Common myeloid progenitor, CD34-positive (primary cell): ENCODE measurements at regions not wholly inside any gene's neighbourhood (a gene's known extent, or its start where the extent isn't known, plus 50 kb on each side); places are given as distances from the start of the nearest gene placed in this dataset.

Source experiments
- CTCF ChIA-PET: fragments of 350-600 bp; sonication (Branson Sonifier 250); formaldehyde crosslinking; loops from one replicate; lab custom pipeline; 2021; ENCODE audit warnings: antibody characterized with exemption; lab: Charles Lee
- POLR2A ChIA-PET: fragments of 350-600 bp; sonication (Branson Sonifier 250); formaldehyde crosslinking; loops from one replicate; lab custom pipeline; 2021; ENCODE audit warnings: antibody characterized with exemption; lab: Charles Lee
- DNase-seq, 3 donors: peaks; one replicate each; pipeline versions ENCODE4 v3.0.0 to v3.0.0-alpha.2; 2013
- H3K27ac ChIP-seq, 2 experiments: 1 replicate in 1 of 2; 2 replicates in 1 of 2; pipeline ENCODE4 v1.7.0; 2013; ENCODE audit warnings: inconsistent platforms in 2 of 2, low read length in 2 of 2, mild to moderate bottlenecking in 2 of 2, low read depth in 1 of 2, moderate library complexity in 1 of 2; ENCODE audit not compliant: severe bottlenecking in 2 of 2, insufficient read depth in 1 of 2, poor library complexity in 1 of 2
- H3K27me3 ChIP-seq, 5 experiments: replicated peaks in 2 of 5; 1 replicate in 3 of 5; 2 replicates in 2 of 5; pipeline versions ENCODE4 v1.6.1 to v1.7.0; 2013; ENCODE audit warnings: low read length in 4 of 5, mild to moderate bottlenecking in 2 of 5, moderate library complexity in 2 of 5, inconsistent platforms in 1 of 5; ENCODE audit not compliant: insufficient read depth in 5 of 5, control insufficient read depth in 4 of 5
- H3K36me3 ChIP-seq, 4 experiments: 1 replicate in 2 of 4; 2 replicates in 2 of 4; pipeline versions ENCODE4 v1.6.1 to v1.7.0; 2013; ENCODE audit warnings: low read length in 3 of 4, control low read depth in 1 of 4, mild to moderate bottlenecking in 1 of 4; ENCODE audit not compliant: control insufficient read depth in 4 of 4, insufficient read depth in 4 of 4
- H3K4me1 ChIP-seq, 4 experiments: 1 replicate in 3 of 4; 2 replicates in 1 of 4; pipeline versions ENCODE4 v1.6.1 to v1.7.1; 2013; ENCODE audit warnings: low read length in 3 of 4, mild to moderate bottlenecking in 3 of 4, control low read depth in 1 of 4, inconsistent platforms in 1 of 4, moderate library complexity in 1 of 4; ENCODE audit not compliant: control insufficient read depth in 4 of 4, insufficient read depth in 4 of 4; ENCODE audit errors: control extremely low read depth in 1 of 4
- H3K4me3 ChIP-seq, 7 experiments: 1 replicate in 4 of 7; 2 replicates in 3 of 7; pipeline versions ENCODE4 v1.5.1 to v1.7.0; 2013; ENCODE audit warnings: mild to moderate bottlenecking in 7 of 7, low read length in 6 of 7, moderate library complexity in 6 of 7, inconsistent platforms in 2 of 7, low read depth in 2 of 7, control low read depth in 1 of 7; ENCODE audit not compliant: insufficient read depth in 4 of 7, control insufficient read depth in 1 of 7; ENCODE audit errors: extremely low read depth in 1 of 7
- H3K9me3 ChIP-seq, 5 experiments: 1 replicate in 4 of 5; 2 replicates in 1 of 5; pipeline versions ENCODE4 v1.6.1 to v1.7.1; 2013; ENCODE audit warnings: low read length in 4 of 5, mild to moderate bottlenecking in 2 of 5, inconsistent platforms in 1 of 5, low read depth in 1 of 5, moderate library complexity in 1 of 5; ENCODE audit not compliant: control insufficient read depth in 4 of 5, insufficient read depth in 2 of 5; ENCODE audit errors: control extremely low read depth in 1 of 5
- whole genome bisulfite sequencing: methylation state at CpG from one replicate; pipeline ENCODE4 v1.1.5; 2013; ENCODE audit not compliant: insufficient coverage; 5-methylcytosine and 5-hydroxymethylcytosine counted together

GRCh38 chr14:101249676-101250036, 311.6 kb upstream of the DIO3 start:
- no peak for DNase-seq
- CTCF ChIA-PET: no interaction called here
- WGBS: 95% methylated on average over 7 of the region's 8 CpGs
- H3K27ac ChIP-seq: no peak overlapping the region
- H3K4me1 ChIP-seq: peaks cover 0 to 14% (median 12%) of the 10 kb centered on the region in 4 experiments
- H3K27me3 ChIP-seq: peaks cover 0 to under 1% (median 0%) of the 10 kb centered on the region in 5 experiments
- no peaks in the 10 kb centered on the region for H3K36me3 ChIP-seq
- no peak overlapping the region for H3K4me3 ChIP-seq
- POLR2A ChIA-PET: no interaction called here
- peaks cover 0 to 4% (median 0%) of the 10 kb centered on the region in 5 experiments for H3K9me3 ChIP-seq

DNA sequence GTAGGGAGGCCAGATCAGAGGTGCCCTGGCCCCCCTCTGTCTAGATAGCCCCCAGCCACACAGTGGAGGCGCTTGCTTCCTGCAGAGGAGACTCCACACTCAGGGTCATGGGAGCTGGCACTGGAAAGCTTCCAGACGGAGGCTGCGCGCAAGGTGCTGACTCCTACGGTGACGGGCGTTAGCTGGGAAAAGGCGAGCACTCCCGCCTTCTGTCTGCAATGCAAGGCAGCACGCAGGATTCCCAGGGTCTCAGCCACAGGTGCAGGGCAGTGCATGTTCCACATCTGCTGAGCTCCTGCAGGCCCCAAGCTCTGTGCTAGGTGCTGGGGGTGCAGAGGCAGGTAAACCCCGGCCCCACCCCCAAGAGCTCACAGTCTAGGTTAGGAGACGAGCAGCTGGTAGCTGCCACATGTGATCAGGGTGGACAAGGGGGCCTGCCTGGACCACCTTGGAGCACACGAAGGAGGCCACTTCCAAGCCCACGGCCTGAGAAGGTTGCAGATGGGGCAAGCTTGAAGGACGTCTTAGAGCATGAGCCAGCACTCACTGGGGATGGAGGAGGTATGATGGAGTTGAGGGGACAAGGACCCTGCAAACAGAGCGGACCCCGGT, 310.9 kb upstream of the DIO3 start:
- WGBS: 92% methylated on average over 15 of the region's 17 CpGs
- Histone ChIP-seq H3K9me3 (peaks cover 0 to 4% (median 0%) of the 10 kb centered on the region in 5 experiments), H3K36me3 (no peaks in the 10 kb centered on the region), H3K27ac (no peak overlapping the region), H3K4me1 (peaks cover 0 to 14% (median 12%) of the 10 kb centered on the region in 4 experiments), H3K4me3 (no peak overlapping the region), H3K27me3 (peaks cover 0 to 3% (median 0%) of the 10 kb centered on the region in 5 experiments)
- CTCF ChIA-PET: no interaction called here
- POLR2A ChIA-PET: no interaction called here
- no peak for DNase-seq

DNA sequence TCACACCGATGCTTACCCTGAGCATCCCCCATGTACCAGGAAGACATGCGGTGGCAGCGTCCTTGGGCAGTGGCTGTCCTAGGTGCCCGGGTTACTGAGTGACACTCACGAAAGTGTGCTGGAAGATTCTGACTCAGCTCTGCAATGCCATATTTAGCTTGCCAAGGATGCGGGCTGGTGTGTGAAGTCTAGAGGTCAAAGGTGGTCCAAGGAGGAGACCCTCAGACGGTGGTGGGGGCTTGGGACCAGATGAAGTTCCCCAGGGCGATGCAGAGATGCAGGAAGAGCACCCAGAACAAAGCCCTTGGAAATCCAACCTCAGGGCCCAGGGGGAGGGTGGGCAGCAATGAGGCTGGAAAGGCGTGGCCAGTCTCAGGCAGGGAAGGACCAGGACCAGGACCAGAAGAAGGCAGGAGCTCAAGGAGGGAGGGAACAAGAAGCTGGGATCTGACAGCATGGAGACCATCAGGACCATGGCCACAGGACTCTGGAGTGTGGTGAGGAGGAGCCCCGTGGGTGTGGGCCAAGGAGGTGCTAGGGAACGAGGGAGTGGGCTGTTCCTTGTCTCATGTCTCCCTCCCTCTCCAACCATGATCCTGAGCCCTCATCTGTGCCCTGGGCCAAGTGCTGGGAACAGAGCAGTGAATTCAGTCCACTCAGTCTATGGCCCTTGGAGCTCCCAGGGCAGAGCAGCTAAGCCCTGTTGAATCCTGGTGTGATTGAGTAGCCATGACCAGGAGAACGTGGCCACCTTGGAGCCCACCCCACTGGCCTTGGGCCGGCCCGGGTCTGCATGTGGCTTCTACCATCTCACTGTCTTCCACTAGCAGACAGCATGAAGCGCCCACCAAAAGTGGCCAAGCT, 310.1 kb upstream of the DIO3 start:
- peak in 1 of 3 donors; percentile 37 for DNase-seq
- Histone ChIP-seq H3K9me3 (peaks cover 0 to 4% (median 0%) of the 10 kb centered on the region in 5 experiments), H3K4me3 (no peak overlapping the region), H3K27me3 (peaks cover 0 to 3% (median 0%) of the 10 kb centered on the region in 5 experiments), H3K27ac (no peak overlapping the region), H3K4me1 (peaks cover 0 to 14% (median 12%) of the 10 kb centered on the region in 4 experiments), H3K36me3 (no peaks in the 10 kb centered on the region)
- 97% methylated on average over 11 of the region's 15 CpGs for WGBS
- ChIA-PET POLR2A (no interaction called here), CTCF (interaction anchor here (1.1 to 1.5 kb wide), 2 partner anchors 12 to 14 kb away, joined by 3 read pairs; no protein-coding TSS in a partner anchor)

- Histone ChIP-seq H3K4me1 (peaks cover 0 to 14% (median 12%) of the 10 kb centered on the region in 4 experiments), H3K36me3 (no peaks in the 10 kb centered on the region), H3K27me3 (peaks cover 0 to 5% (median 0%) of the 10 kb centered on the region in 5 experiments), H3K9me3 (no peaks in the 10 kb centered on the region), H3K27ac (no peak overlapping the region), H3K4me3 (no peak overlapping the region)
- CTCF ChIA-PET: interaction anchor here (1.1 to 1.5 kb wide), 2 partner anchors 12 to 15 kb away, joined by 3 read pairs; no protein-coding TSS in a partner anchor
- peak in 1 of 3 donors; percentile 17 for DNase-seq
- WGBS: 60% methylated on average over 12 of the region's 15 CpGs
- POLR2A ChIA-PET: no interaction called here
Observed at GRCh38 chr14:101251812-101252442, 309.4 kb upstream of the DIO3 start.

GRCh38 chr14:101252443-101253214, 308.7 kb upstream of the DIO3 start:
- no peak for DNase-seq
- 96% methylated on average over 11 of the region's 13 CpGs for WGBS
- H3K27ac ChIP-seq: no peak overlapping the region
- H3K36me3 ChIP-seq: no peaks in the 10 kb centered on the region
- H3K4me1 ChIP-seq: peaks cover 0 to 14% (median 12%) of the 10 kb centered on the region in 4 experiments
- POLR2A ChIA-PET: no interaction called here
- H3K4me3 ChIP-seq: no peak overlapping the region
- CTCF ChIA-PET: interaction anchor here (1.5 kb wide), 1 partner anchor 13 kb away, joined by 3 read pairs; no protein-coding TSS in a partner anchor
- no peaks in the 10 kb centered on the region for H3K9me3 ChIP-seq
- H3K27me3 ChIP-seq: peaks cover 0 to 5% (median 3%) of the 10 kb centered on the region in 5 experiments

- no peaks in the 10 kb centered on the region for H3K9me3 ChIP-seq
Observed at GRCh38 chr14:101253948-101254347, 307.3 kb upstream of the DIO3 start.

More at GRCh38 chr14:101253948-101254347, 307.3 kb upstream of the DIO3 start:
- WGBS: 95% methylated on average over 5 of the region's 5 CpGs
- no peaks in the 10 kb centered on the region for H3K36me3 ChIP-seq
- no peak overlapping the region for H3K4me3 ChIP-seq
- POLR2A ChIA-PET: no interaction called here
- H3K27ac ChIP-seq: no peak overlapping the region
- H3K27me3 ChIP-seq: peaks cover 0 to 5% (median 3%) of the 10 kb centered on the region in 5 experiments
- CTCF ChIA-PET: interaction anchor here (1.1 kb wide), 1 partner anchor 9 kb away, joined by 3 read pairs; no protein-coding TSS in a partner anchor
- DNase-seq: no peak
- peaks cover 0 to 14% (median 12%) of the 10 kb centered on the region in 4 experiments for H3K4me1 ChIP-seq
